NT2/D1 (cell line): ENCODE measurements at regions not wholly inside any gene's neighbourhood (a gene's known extent, or its start where the extent isn't known, plus 50 kb on each side); places are given as distances from the start of the nearest gene placed in this dataset.

ENCODE experiments used
- SUZ12 ChIP-seq: IDR thresholded peaks from 2 replicates; pipeline ENCODE4 v1.6.1; 2011; ENCODE audit not compliant: insufficient read length, insufficient read depth; ENCODE audit errors: extremely low read depth
- YY1 ChIP-seq: IDR thresholded peaks from 2 replicates; pipeline ENCODE4 v1.6.1; 2011; ENCODE audit not compliant: insufficient read length, insufficient read depth

DNA sequence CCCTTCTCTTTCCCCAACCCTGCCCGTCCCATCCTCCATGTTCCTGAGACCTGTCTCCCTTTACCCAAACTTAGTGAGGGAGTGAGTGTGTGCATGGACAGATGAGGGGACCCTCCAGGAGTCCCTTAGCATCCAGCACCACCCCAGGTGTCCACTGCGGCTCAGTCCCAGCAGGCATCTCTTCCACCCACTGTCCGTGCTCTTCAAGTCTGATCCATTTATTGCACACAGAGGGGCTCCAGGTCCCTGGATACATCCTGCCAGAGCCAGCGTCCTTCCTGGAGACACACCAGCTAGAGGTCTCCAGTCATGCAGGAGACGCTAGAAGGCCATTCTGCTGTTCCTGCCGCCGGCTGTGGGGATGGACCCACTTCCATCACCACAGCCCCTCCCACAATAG lies 239.2 kb downstream of the ADGRD1 start:
- TF ChIP-seq SUZ12 (no peak), YY1 (no peak)
